ENCODE measurements at regions not wholly inside any gene's neighbourhood (a gene's known extent, or its start where the extent isn't known, plus 50 kb on each side); places are given as distances from the start of the nearest gene placed in this dataset.

GRCh38 chr9:82865524-82865923 is 197.4 kb downstream of the RASEF start:
- Mint-ChIP-seq H3K9me3 (peaks cover 2% of the 10 kb centered on the region), H3K4me1 (no peaks in the 10 kb centered on the region), H3K36me3 (no peaks in the 10 kb centered on the region), H3K27me3 (ENCODE audit: insufficient read depth, low read depth) (no peaks in the 10 kb centered on the region), H3K27ac (no peak overlapping the region), H3K4me3 (no peak overlapping the region)
- Histone ChIP-seq H3K36me3 (no peaks in the 10 kb centered on the region), H3K27ac (no peak overlapping the region), H2AFZ (replicated peaks) (no peak overlapping the region), H3K4me2 (no peak overlapping the region), H3K27me3 (no peaks in the 10 kb centered on the region), H3K9me3 (ENCODE audit: low read depth) (no peaks in the 10 kb centered on the region), H3K4me1 (no peaks in the 10 kb centered on the region), H3K9ac (no peak overlapping the region), H3K79me2 (ENCODE audit: low read depth) (no peaks in the 10 kb centered on the region), H3K4me3 (no peak overlapping the region), H3F3A (ENCODE audit: low read depth) (no peaks in the 10 kb centered on the region), H4K20me1 (ENCODE audit: low read depth) (no peaks in the 10 kb centered on the region)
- TF ChIP-seq EZH2 (IDR thresholded peaks at IDR 0.05): no peak
- TF ChIP-seq, protein P1, sequence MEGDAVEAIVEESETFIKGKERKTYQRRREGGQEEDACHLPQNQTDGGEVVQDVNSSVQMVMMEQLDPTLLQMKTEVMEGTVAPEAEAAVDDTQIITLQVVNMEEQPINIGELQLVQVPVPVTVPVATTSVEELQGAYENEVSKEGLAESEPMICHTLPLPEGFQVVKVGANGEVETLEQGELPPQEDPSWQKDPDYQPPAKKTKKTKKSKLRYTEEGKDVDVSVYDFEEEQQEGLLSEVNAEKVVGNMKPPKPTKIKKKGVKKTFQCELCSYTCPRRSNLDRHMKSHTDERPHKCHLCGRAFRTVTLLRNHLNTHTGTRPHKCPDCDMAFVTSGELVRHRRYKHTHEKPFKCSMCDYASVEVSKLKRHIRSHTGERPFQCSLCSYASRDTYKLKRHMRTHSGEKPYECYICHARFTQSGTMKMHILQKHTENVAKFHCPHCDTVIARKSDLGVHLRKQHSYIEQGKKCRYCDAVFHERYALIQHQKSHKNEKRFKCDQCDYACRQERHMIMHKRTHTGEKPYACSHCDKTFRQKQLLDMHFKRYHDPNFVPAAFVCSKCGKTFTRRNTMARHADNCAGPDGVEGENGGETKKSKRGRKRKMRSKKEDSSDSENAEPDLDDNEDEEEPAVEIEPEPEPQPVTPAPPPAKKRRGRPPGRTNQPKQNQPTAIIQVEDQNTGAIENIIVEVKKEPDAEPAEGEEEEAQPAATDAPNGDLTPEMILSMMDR (IDR thresholded peaks at IDR 0.05): no peak
- no peak for TF ChIP-seq EZH2phosphoT487 (IDR thresholded peaks at IDR 0.05)
- DNase-seq (ENCODE audit: low spot score): no peak

DNA sequence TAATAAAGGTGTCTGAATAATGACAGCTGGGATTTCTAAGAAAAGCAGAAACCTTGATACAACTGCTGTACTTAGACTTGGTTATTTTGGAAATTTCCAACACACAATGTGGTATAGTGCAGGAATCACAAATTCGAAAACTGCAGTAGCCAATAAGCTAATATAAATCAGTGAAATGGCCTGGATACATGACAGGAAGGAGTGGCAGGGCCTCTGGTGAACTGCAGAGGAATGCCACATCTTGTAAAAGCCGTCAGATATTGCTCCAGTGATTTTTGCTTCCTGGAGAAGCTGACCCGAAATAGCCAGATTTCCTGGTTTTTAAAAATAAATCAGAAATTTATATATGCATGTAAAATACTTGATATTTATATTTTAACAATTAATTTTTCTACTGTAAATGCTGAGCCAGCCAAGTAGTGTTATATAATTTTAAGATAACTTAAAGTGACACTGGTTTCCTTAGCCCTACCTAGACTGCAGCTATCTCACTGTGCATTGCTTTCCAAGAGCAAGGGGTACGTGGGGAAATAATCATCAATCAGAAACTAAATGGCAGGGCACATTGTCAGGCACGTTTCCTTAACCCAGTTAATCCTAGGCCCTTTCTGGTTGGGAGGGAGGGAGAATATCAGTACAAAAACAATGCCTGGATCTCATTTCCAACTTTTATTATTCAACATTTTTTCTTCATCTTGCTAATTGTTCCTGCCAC is 182.4 kb downstream of the RASEF start:
- Histone ChIP-seq H3K27ac (no peak overlapping the region), H2AFZ (replicated peaks) (no peak overlapping the region), H3K9ac (no peak overlapping the region), H3K4me1 (no peaks in the 10 kb centered on the region), H3K4me3 (no peak overlapping the region), H3K9me3 (ENCODE audit: low read depth) (no peaks in the 10 kb centered on the region), H3K27me3 (no peaks in the 10 kb centered on the region), H3K79me2 (ENCODE audit: low read depth) (no peaks in the 10 kb centered on the region), H4K20me1 (ENCODE audit: low read depth) (no peaks in the 10 kb centered on the region), H3K4me2 (no peak overlapping the region), H3K36me3 (no peaks in the 10 kb centered on the region), H3F3A (ENCODE audit: low read depth) (no peaks in the 10 kb centered on the region)
- H3K27me3 Mint-ChIP-seq (ENCODE audit: insufficient read depth, low read depth): peaks cover 6% of the 10 kb centered on the region
- H3K4me1 Mint-ChIP-seq: no peaks in the 10 kb centered on the region
- H3K27ac Mint-ChIP-seq: no peak overlapping the region
- no peaks in the 10 kb centered on the region for H3K9me3 Mint-ChIP-seq
- no peaks in the 10 kb centered on the region for H3K36me3 Mint-ChIP-seq
- no peak for DNase-seq (ENCODE audit: low spot score)
- TF ChIP-seq EZH2 (IDR thresholded peaks at IDR 0.05): no peak
- TF ChIP-seq EZH2phosphoT487 (IDR thresholded peaks at IDR 0.05): no peak
- TF ChIP-seq, protein P1 (IDR thresholded peaks at IDR 0.05): no peak
- no peak overlapping the region for H3K4me3 Mint-ChIP-seq

DNA sequence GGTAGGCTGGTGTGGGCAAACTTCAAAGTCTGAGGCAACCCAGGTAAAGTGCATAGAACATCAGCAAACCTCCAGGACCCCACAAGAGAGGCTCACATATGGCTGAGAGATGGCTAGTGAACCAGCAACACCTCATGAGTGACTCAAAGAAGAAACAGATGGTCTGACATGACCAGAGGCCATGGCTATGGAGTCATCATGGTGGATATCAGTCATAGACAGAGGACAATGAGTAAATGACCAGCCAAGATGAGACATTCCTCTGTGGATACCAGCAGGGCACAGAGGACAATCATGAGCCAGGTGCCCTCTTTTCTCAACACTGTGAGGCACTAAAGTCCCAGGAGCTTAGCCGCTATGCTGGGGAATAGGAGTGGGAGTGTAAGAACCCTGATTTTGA is 180.8 kb downstream of the RASEF start:
- no peak for DNase-seq (ENCODE audit: low spot score)
- no peak overlapping the region for H3K4me2 ChIP-seq

More for the DNA sequence above, 180.8 kb downstream of the RASEF start:
- Histone ChIP-seq H3K27ac (no peak overlapping the region), H4K20me1 (ENCODE audit: low read depth) (no peaks in the 10 kb centered on the region), H3K79me2 (ENCODE audit: low read depth) (no peaks in the 10 kb centered on the region), H3K36me3 (no peaks in the 10 kb centered on the region), H3K4me1 (no peaks in the 10 kb centered on the region), H3K4me3 (no peak overlapping the region), H3F3A (ENCODE audit: low read depth) (no peaks in the 10 kb centered on the region), H3K9me3 (ENCODE audit: low read depth) (no peaks in the 10 kb centered on the region), H2AFZ (replicated peaks) (no peak overlapping the region), H3K27me3 (no peaks in the 10 kb centered on the region), H3K9ac (no peak overlapping the region)
- peaks cover 6% of the 10 kb centered on the region for H3K27me3 Mint-ChIP-seq (ENCODE audit: insufficient read depth, low read depth)
- no peak overlapping the region for H3K4me3 Mint-ChIP-seq
- no peaks in the 10 kb centered on the region for H3K4me1 Mint-ChIP-seq
- H3K36me3 Mint-ChIP-seq: no peaks in the 10 kb centered on the region
- H3K27ac Mint-ChIP-seq: no peak overlapping the region
- no peaks in the 10 kb centered on the region for H3K9me3 Mint-ChIP-seq
- TF ChIP-seq, protein P1 (IDR thresholded peaks at IDR 0.05): no peak
- TF ChIP-seq EZH2 (IDR thresholded peaks at IDR 0.05) (no peak), EZH2phosphoT487 (IDR thresholded peaks at IDR 0.05) (no peak)
